ENCODE measurements at regions not wholly inside any gene's neighbourhood (a gene's known extent, or its start where the extent isn't known, plus 50 kb on each side); places are given as distances from the start of the nearest gene placed in this dataset.

DNA sequence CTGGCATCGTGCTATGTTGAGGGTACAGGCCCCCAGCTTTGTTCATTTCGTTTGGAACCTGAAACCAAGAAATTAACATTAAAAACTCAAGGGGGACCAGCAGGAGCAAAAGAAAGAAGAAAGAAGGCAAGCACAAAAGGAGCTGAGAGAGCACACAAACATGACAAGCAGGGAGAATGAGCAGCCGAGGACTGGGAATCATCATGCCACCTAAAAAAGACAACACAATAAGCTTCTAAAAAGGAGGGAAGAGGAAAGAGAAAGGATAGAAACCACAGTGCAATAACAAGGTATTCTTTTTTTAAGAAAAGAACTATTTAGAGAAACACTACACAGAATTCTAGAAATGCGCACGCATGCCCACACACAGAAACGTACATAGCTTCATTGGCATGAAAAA is 103.2 kb upstream of the FAM9B start:
- TF ChIP-seq POLR2A (IDR thresholded peaks at IDR 0.05; ENCODE audit: low read depth, low read length) (no peak), SIN3A (IDR thresholded peaks at IDR 0.05; ENCODE audit: low read depth, low read length) (no peak)

Measured in GM12878 (cell line).